HFF-Myc (cell line): ENCODE measurements at regions not wholly inside any gene's neighbourhood (a gene's known extent, or its start where the extent isn't known, plus 50 kb on each side); places are given as distances from the start of the nearest gene placed in this dataset.

Experiments used
- DNase-seq: peaks from one replicate; pipeline ENCODE4 v3.0.0-alpha.2; 2011; ENCODE audit warnings: low read depth; ENCODE audit errors: extremely low read depth
- H3K4me3 ChIP-seq: replicated peaks from 2 replicates; pipeline ENCODE4 v1.5.1; 2011; ENCODE audit warnings: low read depth, mild to moderate bottlenecking, control low read depth, low read length
- CTCF ChIP-seq: IDR thresholded peaks from 2 replicates; pipeline ENCODE4 v1.5.1; 2012; ENCODE audit warnings: mild to moderate bottlenecking, low read depth, low read length, control low read depth; ENCODE audit errors: missing control alignments

GRCh38 chr5:97544240-97544639 lies 361.2 kb upstream of the RIOK2 start:
- DNase-seq = no peak
- H3K4me3 ChIP-seq = no peak overlapping the region
- TF ChIP-seq CTCF = no peak

- no peak for TF ChIP-seq CTCF
- H3K4me3 ChIP-seq = no peak overlapping the region
- DNase-seq = no peak
These were observed 361.6 kb upstream of the RIOK2 start for GRCh38 chr5:97544678-97545077.

- TF ChIP-seq CTCF = no peak
- DNase-seq = no peak
- no peak overlapping the region for H3K4me3 ChIP-seq
These were observed 362.4 kb upstream of the RIOK2 start for GRCh38 chr5:97545446-97545845.

- no peak for DNase-seq
- H3K4me3 ChIP-seq = no peak overlapping the region
- no peak for TF ChIP-seq CTCF
These were observed 363.0 kb upstream of the RIOK2 start for GRCh38 chr5:97545886-97546535.

GRCh38 chr5:97547430-97547829 lies 364.4 kb upstream of the RIOK2 start:
- DNase-seq = no peak
- TF ChIP-seq CTCF = no peak
- no peak overlapping the region for H3K4me3 ChIP-seq

- no peak for DNase-seq
- H3K4me3 ChIP-seq = no peak overlapping the region
- TF ChIP-seq CTCF = no peak
These were observed 365.1 kb upstream of the RIOK2 start for GRCh38 chr5:97547999-97548738.

- DNase-seq = no peak
- no peak for TF ChIP-seq CTCF
- no peak overlapping the region for H3K4me3 ChIP-seq
These were observed 365.7 kb upstream of the RIOK2 start for GRCh38 chr5:97548739-97549080.
